ENCODE measurements at regions not wholly inside any gene's neighbourhood (a gene's known extent, or its start where the extent isn't known, plus 50 kb on each side); places are given as distances from the start of the nearest gene placed in this dataset.

- H3K27me3 ChIP-seq = no peaks in the 10 kb centered on the region
- 87% methylated on average over 1 of the region's 1 CpG for WGBS, 2 donors
These were observed 1603.1 kb upstream of the CELF4 start for GRCh38 chr18:39168723-39169122.

GRCh38 chr18:39167990-39168389 is 1602.4 kb upstream of the CELF4 start:
- H3K36me3 ChIP-seq = no peaks in the 10 kb centered on the region
- H3K9me3 ChIP-seq = no peaks in the 10 kb centered on the region
- no peak overlapping the region for H3K27ac ChIP-seq
- H3K4me3 ChIP-seq = no peak overlapping the region
- no peaks in the 10 kb centered on the region for H3K4me1 ChIP-seq
- H3K27me3 ChIP-seq = no peaks in the 10 kb centered on the region
- 83 to 84% methylated on average over 2 of the region's 2 CpGs for WGBS, 2 donors
- no peak for DNase-seq (ENCODE audit: low spot score in 2 of 2)
- no peak for TF ChIP-seq EP300 (IDR thresholded peaks at IDR 0.05)
- no peak for TF ChIP-seq CTCF (IDR thresholded peaks at IDR 0.05)
- TF ChIP-seq POLR2A (IDR thresholded peaks at IDR 0.05) = no peak

More at GRCh38 chr18:39168723-39169122, 1603.1 kb upstream of the CELF4 start:
- Histone ChIP-seq H3K27ac (no peak overlapping the region), H3K9me3 (no peaks in the 10 kb centered on the region), H3K4me1 (no peaks in the 10 kb centered on the region), H3K4me3 (no peak overlapping the region), H3K36me3 (no peaks in the 10 kb centered on the region)
- TF ChIP-seq EP300 (IDR thresholded peaks at IDR 0.05) (no peak), POLR2A (IDR thresholded peaks at IDR 0.05) (no peak)
- no peak for DNase-seq (ENCODE audit: low spot score in 2 of 2)

DNA sequence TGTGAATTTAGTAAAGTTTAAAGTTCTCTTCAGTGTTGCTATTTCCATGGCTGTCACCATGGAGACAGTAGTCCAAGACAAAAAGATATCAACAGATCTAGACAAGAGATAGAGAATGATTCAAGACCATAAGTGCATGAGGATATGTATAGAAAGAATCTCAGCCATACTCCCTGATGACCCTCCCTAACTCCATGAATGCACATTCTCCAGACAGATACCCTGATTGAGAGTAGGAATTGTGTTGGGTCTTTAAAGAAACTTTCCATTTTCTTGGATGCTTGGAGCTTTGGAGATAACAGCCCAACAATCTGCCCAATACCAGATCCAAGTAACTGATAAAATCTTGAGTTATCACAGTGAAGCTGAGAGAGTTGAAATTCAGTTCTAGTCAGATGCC is 1601.2 kb upstream of the CELF4 start:
- Histone ChIP-seq H3K27me3 (no peaks in the 10 kb centered on the region), H3K9me3 (no peaks in the 10 kb centered on the region), H3K27ac (no peak overlapping the region), H3K4me1 (no peaks in the 10 kb centered on the region), H3K36me3 (no peaks in the 10 kb centered on the region), H3K4me3 (no peak overlapping the region)
- DNase-seq (ENCODE audit: low spot score in 2 of 2) = no peak
- TF ChIP-seq POLR2A (IDR thresholded peaks at IDR 0.05) (no peak), CTCF (IDR thresholded peaks at IDR 0.05) (no peak), EP300 (IDR thresholded peaks at IDR 0.05) (no peak)

- H3K4me3 ChIP-seq = no peak overlapping the region
- no peaks in the 10 kb centered on the region for H3K27me3 ChIP-seq
- no peaks in the 10 kb centered on the region for H3K9me3 ChIP-seq
- H3K27ac ChIP-seq = no peak overlapping the region
- DNase-seq (ENCODE audit: low spot score in 2 of 2) = no peak
- no peaks in the 10 kb centered on the region for H3K36me3 ChIP-seq
- no peaks in the 10 kb centered on the region for H3K4me1 ChIP-seq
- TF ChIP-seq POLR2A (IDR thresholded peaks at IDR 0.05) (no peak), EP300 (IDR thresholded peaks at IDR 0.05) (no peak), CTCF (IDR thresholded peaks at IDR 0.05) (no peak)
- 95 to 96% methylated on average over 11 of the region's 11 CpGs for WGBS, 2 donors
These were observed 1596.6 kb upstream of the CELF4 start for GRCh38 chr18:39162013-39162827.

DNA sequence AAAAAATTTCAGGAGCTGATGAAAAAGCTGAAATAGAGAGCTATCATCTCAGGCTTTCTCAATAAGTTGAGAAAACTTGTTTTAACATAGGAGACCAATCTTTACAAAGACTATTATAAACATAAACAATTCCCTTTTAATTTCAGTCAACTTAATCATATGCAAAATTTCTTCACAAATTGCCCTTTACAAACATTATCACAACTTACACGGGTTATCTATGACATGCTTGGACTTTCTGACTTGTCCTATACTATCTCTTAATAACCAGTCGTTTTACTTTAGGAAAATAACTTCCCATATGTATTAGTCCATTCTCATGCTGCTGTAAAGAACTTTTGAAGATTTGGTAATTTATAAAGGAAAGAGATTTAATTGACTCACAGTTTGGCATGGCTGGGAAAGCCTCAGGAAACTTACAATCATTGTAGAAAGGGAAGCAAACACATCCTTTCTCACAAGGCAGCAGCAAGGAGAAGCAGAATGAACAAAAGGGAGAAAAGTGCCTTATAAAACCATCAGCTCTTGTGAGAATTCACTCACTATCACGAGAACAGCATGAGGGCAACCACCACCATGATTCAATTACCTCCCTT is 1583.7 kb upstream of the CELF4 start:
- no peak for DNase-seq (ENCODE audit: low spot score in 2 of 2)
- no peaks in the 10 kb centered on the region for H3K27me3 ChIP-seq
- no peak overlapping the region for H3K4me3 ChIP-seq
- peaks cover 0 to 10% (median 0%) of the 10 kb centered on the region in 4 donors for H3K9me3 ChIP-seq
- no peaks in the 10 kb centered on the region for H3K36me3 ChIP-seq
- no peak overlapping the region for H3K27ac ChIP-seq
- 61 to 72% methylated on average over 3 of the region's 3 CpGs for WGBS, 2 donors
- H3K4me1 ChIP-seq = no peaks in the 10 kb centered on the region
- no peak for TF ChIP-seq CTCF (IDR thresholded peaks at IDR 0.05)
